ENCODE measurements at regions not wholly inside any gene's neighbourhood (a gene's known extent, or its start where the extent isn't known, plus 50 kb on each side); places are given as distances from the start of the nearest gene placed in this dataset.

DNA sequence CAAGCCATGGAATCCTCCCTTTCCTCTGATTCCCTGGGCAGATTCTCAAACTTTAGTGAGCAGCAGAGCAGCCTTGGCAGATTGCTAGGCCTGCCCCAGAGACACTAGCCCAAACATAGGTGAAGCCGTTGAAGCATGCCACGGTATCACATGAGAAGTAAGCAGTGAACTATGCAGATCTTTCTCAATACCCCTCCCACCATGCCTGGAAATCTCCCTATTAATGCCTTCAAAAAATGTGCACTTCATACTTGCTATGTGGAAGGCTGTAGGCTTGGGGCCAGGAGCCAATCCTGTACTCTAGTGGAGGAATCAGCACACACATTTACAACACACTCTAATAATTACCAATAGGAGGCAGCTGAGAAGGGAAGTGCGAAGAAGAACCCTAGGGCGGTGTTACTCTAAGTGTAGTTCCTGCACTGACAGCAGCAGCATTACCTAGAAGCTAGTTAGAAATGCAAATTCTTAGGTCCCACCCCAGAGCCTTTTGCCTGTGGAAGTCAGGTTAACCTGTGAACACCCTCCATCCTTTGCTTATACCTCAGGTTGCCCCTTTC is 305.1 kb upstream of the SPRED2 start:
- no peaks in the 10 kb centered on the region for H4K20me1 ChIP-seq (ENCODE audit: insufficient read depth, low read length)
- H3K79me2 ChIP-seq (ENCODE audit: insufficient read depth, low read length) = no peaks in the 10 kb centered on the region
- intact Hi-C loops (cut with micrococcal nuclease; ENCODE audit: unreplicated experiment) (no loop called here), in situ Hi-C loops (cut with HindIII; ENCODE audit: extremely low pct_ligation_motif_present, low pct_unique_long_range_greater_than_20kb) (no loop called here)
- H3K4me3 ChIP-seq (replicated peaks in 1 of 3; ENCODE audit: insufficient read depth in 1 of 3, low read depth in 2 of 3, low read length in 3 of 3) = no peak overlapping the region
- H3K36me3 ChIP-seq (replicated peaks in 1 of 2; ENCODE audit: control insufficient read depth in 1 of 2, insufficient read depth in 2 of 2, low read length in 2 of 2) = no peaks in the 10 kb centered on the region
- TF ChIP-seq DR1 (CRISPR knock-in tag; IDR thresholded peaks at IDR 0.05) = no peak
- TF ChIP-seq SRSF4 (IDR thresholded peaks at IDR 0.05; ENCODE audit: low read depth, low read length, poor library complexity, severe bottlenecking) = no peak
- no peak for TF ChIP-seq SNAPC2 (CRISPR knock-in tag; IDR thresholded peaks at IDR 0.05)
- TF ChIP-seq FLYWCH1 (CRISPR knock-in tag; IDR thresholded peaks at IDR 0.05) = no peak
- TF ChIP-seq ZNF460 (CRISPR knock-in tag; IDR thresholded peaks at IDR 0.05; ENCODE audit: borderline replicate concordance) = no peak
- no peak for TF ChIP-seq SNAI1 (CRISPR knock-in tag; IDR thresholded peaks at IDR 0.05; ENCODE audit: borderline replicate concordance)
- no peak for TF ChIP-seq SSRP1 (CRISPR knock-in tag; IDR thresholded peaks at IDR 0.05)
- TF ChIP-seq ZSCAN25 (CRISPR knock-in tag; IDR thresholded peaks at IDR 0.05) = no peak
- TF ChIP-seq, protein P1, sequence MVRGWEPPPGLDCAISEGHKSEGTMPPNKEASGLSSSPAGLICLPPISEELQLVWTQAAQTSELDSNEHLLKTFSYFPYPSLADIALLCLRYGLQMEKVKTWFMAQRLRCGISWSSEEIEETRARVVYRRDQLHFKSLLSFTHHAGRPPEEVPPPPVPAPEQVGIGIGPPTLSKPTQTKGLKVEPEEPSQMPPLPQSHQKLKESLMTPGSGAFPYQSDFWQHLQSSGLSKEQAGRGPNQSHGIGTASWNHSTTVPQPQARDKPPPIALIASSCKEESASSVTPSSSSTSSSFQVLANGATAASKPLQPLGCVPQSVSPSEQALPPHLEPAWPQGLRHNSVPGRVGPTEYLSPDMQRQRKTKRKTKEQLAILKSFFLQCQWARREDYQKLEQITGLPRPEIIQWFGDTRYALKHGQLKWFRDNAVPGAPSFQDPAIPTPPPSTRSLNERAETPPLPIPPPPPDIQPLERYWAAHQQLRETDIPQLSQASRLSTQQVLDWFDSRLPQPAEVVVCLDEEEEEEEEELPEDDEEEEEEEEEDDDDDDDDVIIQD (CRISPR knock-in tag; IDR thresholded peaks at IDR 0.05; ENCODE audit: low read depth) = no peak
- no peak for TF ChIP-seq BRF2 (CRISPR knock-in tag; IDR thresholded peaks at IDR 0.05)
- H3K27ac ChIP-seq (ENCODE audit: extremely low read length, insufficient read depth, low read length) = no peak overlapping the region
- no peaks in the 10 kb centered on the region for H3K9me3 ChIP-seq (ENCODE audit: low read length)
- 27% methylated on average over 4 of the region's 4 CpGs for WGBS (ENCODE audit: low lambda C conversion rate)
- POLR2A ChIA-PET = no interaction called here
- FAIRE-seq = no peak
- no peak overlapping the region for H2AFZ ChIP-seq (ENCODE audit: low read length)
- DNase-seq (ENCODE audit: low spot score) = no peak
- H3K9ac ChIP-seq (ENCODE audit: insufficient read depth, low read depth, low read length) = no peak overlapping the region
- BruUV-seq (replicated peaks) = no TSS peak
- H3K4me1 ChIP-seq (ENCODE audit: insufficient read depth, low read length) = no peaks in the 10 kb centered on the region
- H3K4me2 ChIP-seq (ENCODE audit: low read depth, low read length) = no peak overlapping the region
- CTCF ChIA-PET (ENCODE audit: low intra/inter-chr PET ratio, low total read pairs) = no interaction called here
- no peak for ATAC-seq
- H3K27me3 ChIP-seq (ENCODE audit: control insufficient read depth in 1 of 2, insufficient read depth in 2 of 2, low read length in 2 of 2) = peaks cover 0 to under 1% of the 10 kb centered on the region in 2 experiments; a peak in 1 of 5 replicates
